A549 (cell line): ENCODE measurements at regions not wholly inside any gene's neighbourhood (a gene's known extent, or its start where the extent isn't known, plus 50 kb on each side); places are given as distances from the start of the nearest gene placed in this dataset.

Source experiments
- ATAC-seq, 2 experiments: fragments of 200-7000 bp in 1 of 2; fragments of >200 bp in 1 of 2; cut with Nextera tagmentation in 1 of 2; cut with Tn5 transposase in 1 of 2; 3 replicates each; pipeline versions ENCODE4 v1.8.0 to v1.9.1; 2018 to 2020; ENCODE audit warnings: mild to moderate bottlenecking in 1 of 2, moderate library complexity in 1 of 2
- CTCF ChIA-PET: fragments of 300-600 bp; sonication (Branson Sonifier 250); formaldehyde crosslinking; extraction: SDS; loops from one replicate; lab custom pipeline; 2021; ENCODE audit warnings: antibody characterized with exemption, inconsistent platforms; lab: Yijun Ruan, JAX
- POLR2A ChIA-PET: fragments of 350-600 bp; formaldehyde crosslinking; extraction: SDS; loops from one replicate; lab custom pipeline; 2021; ENCODE audit warnings: antibody characterized with exemption, inconsistent platforms; lab: Yijun Ruan, JAX
- DNase-seq, 2 experiments: peaks; one replicate each; pipeline versions ENCODE4 v3.0.0 to v3.0.0-alpha.2; 2011 to 2016; ENCODE audit warnings: low read depth in 1 of 2, low spot score in 1 of 2
- FAIRE-seq: peaks from 2 replicates; lab custom pipeline; 2011; peaks lifted over from hg19 to GRCh38; lab: Jason Lieb, UNC
- H3K27ac ChIP-seq, 2 experiments: fragments of >200 bp; sonication (Bioruptor Twin); formaldehyde crosslinking; 3 replicates each; pipeline ENCODE4 v1.5.1; 2016 to 2017
- H3K4me1 ChIP-seq: fragments of >200 bp; sonication (Bioruptor Twin); formaldehyde crosslinking; 3 replicates; pipeline ENCODE4 v1.6.1; 2016
- H3K4me2 ChIP-seq: fragments of >200 bp; sonication (Bioruptor Twin); formaldehyde crosslinking; 3 replicates; pipeline ENCODE4 v1.6.1; 2016
- H3K4me3 ChIP-seq: fragments of >200 bp; sonication (Bioruptor Twin); formaldehyde crosslinking; 3 replicates; pipeline ENCODE4 v1.5.1; 2016
- H3K9me3 ChIP-seq: fragments of >200 bp; sonication (Bioruptor Twin); formaldehyde crosslinking; 3 replicates; pipeline ENCODE4 v1.6.1; 2016
- CBX8 ChIP-seq: fragments of 200-600 bp; sonication (generic); IDR thresholded peaks from 2 replicates; pipeline ENCODE4 v1.6.1; 2016
- CEBPB ChIP-seq, 2 experiments: fragments of >200 bp in 1 of 2; sonication (Bioruptor Twin) in 1 of 2; formaldehyde crosslinking in 1 of 2; IDR thresholded peaks; 2 replicates each; pipeline ENCODE4 v1.6.1; 2012 to 2016
- CHD4 ChIP-seq: fragments of 200-600 bp; sonication (generic); IDR thresholded peaks from 2 replicates; pipeline ENCODE4 v1.6.1; 2016; ENCODE audit warnings: antibody characterized with exemption, mild to moderate bottlenecking, borderline replicate concordance
- EHF ChIP-seq: fragments of 250-450 bp; sonication (Bioruptor Pico); IDR thresholded peaks from 2 replicates; pipeline ENCODE4 v1.5.0; 2020; ENCODE audit warnings: mild to moderate bottlenecking
- EHMT2 ChIP-seq: fragments of 200-600 bp; sonication (generic); IDR thresholded peaks from 2 replicates; pipeline ENCODE4 v1.6.1; 2016; ENCODE audit warnings: antibody characterized with exemption, low read depth, mild to moderate bottlenecking, moderate library complexity
- ESRRA ChIP-seq: fragments of 150-350 bp; IDR thresholded peaks from 2 replicates; pipeline ENCODE4 v1.6.1; 2014; ENCODE audit warnings: mild to moderate bottlenecking, low read length, borderline replicate concordance
- FOSB ChIP-seq: fragments of 250-450 bp; sonication (Bioruptor Pico); IDR thresholded peaks from 2 replicates; pipeline ENCODE4 v1.5.0; 2020; ENCODE audit warnings: mild to moderate bottlenecking, moderate library complexity
- FOXS1 ChIP-seq: fragments of 250-450 bp; sonication (Bioruptor Pico); IDR thresholded peaks from 2 replicates; pipeline ENCODE4 v1.5.0; 2020; ENCODE audit warnings: mild to moderate bottlenecking, moderate library complexity
- GATA3 ChIP-seq: IDR thresholded peaks from 2 replicates; pipeline ENCODE4 v1.6.1; 2012; ENCODE audit warnings: borderline replicate concordance
- HOXA7 ChIP-seq: fragments of 250-450 bp; sonication (Bioruptor Pico); IDR thresholded peaks from 2 replicates; pipeline ENCODE4 v1.5.0; 2020; ENCODE audit warnings: mild to moderate bottlenecking, moderate library complexity
- HOXB5 ChIP-seq: fragments of 250-450 bp; sonication (Bioruptor Pico); IDR thresholded peaks from 2 replicates; pipeline ENCODE4 v1.5.0; 2020; ENCODE audit warnings: mild to moderate bottlenecking, moderate library complexity
- JUN ChIP-seq, 2 experiments: fragments of >200 bp; sonication (Bioruptor Twin); formaldehyde crosslinking; IDR thresholded peaks; 2 replicates in 1 of 2; 3 replicates in 1 of 2; pipeline ENCODE4 v1.6.1; 2016 to 2017
- JUNB ChIP-seq: fragments of >200 bp; sonication (Bioruptor Twin); formaldehyde crosslinking; IDR thresholded peaks from 2 replicates; pipeline ENCODE4 v1.6.1; 2016
- KDM1A ChIP-seq: fragments of 200-600 bp; sonication (generic); IDR thresholded peaks from 2 replicates; pipeline ENCODE4 v1.6.1; 2016; ENCODE audit warnings: low read depth, mild to moderate bottlenecking
- KDM5A ChIP-seq: fragments of 200-600 bp; sonication (generic); IDR thresholded peaks from 2 replicates; pipeline ENCODE4 v1.6.1; 2016; ENCODE audit warnings: antibody characterized with exemption, mild to moderate bottlenecking
- MAZ ChIP-seq: fragments of 150-350 bp; IDR thresholded peaks from 2 replicates; pipeline ENCODE4 v1.6.1; 2014; ENCODE audit warnings: antibody characterized with exemption, low read depth, low read length, borderline replicate concordance
- NR3C1 ChIP-seq: fragments of >200 bp; sonication (Bioruptor Twin); formaldehyde crosslinking; IDR thresholded peaks from 3 replicates; pipeline ENCODE4 v1.6.1; 2017
- POLR2AphosphoS2 ChIP-seq: conservative IDR thresholded peaks from 2 replicates; pipeline ENCODE4 v1.6.1; 2012; ENCODE audit warnings: low read length, improper control_type of control experiment, inconsistent platforms
- RFX5 ChIP-seq: fragments of 450-650 bp; IDR thresholded peaks from 2 replicates; pipeline ENCODE4 v1.7.1; 2014; ENCODE audit warnings: antibody characterized with exemption, mild to moderate bottlenecking, moderate library complexity
- SMC3 ChIP-seq: fragments of >200 bp; sonication (Bioruptor Twin); formaldehyde crosslinking; IDR thresholded peaks from 3 replicates; pipeline ENCODE4 v1.6.1; 2018; ENCODE audit warnings: inconsistent platforms
- TFCP2L1 ChIP-seq: fragments of 250-450 bp; sonication (Bioruptor Pico); IDR thresholded peaks from 2 replicates; pipeline ENCODE4 v1.5.0; 2021; ENCODE audit warnings: mild to moderate bottlenecking
- TP53 ChIP-seq: fragments of 250-450 bp; sonication (Bioruptor Pico); IDR thresholded peaks from 2 replicates; pipeline ENCODE4 v1.5.0; 2021; ENCODE audit warnings: mild to moderate bottlenecking, moderate library complexity
- ZFP36 ChIP-seq: fragments of 450-650 bp; IDR thresholded peaks from 2 replicates; pipeline ENCODE4 v1.6.1; 2014; ENCODE audit warnings: borderline replicate concordance; ENCODE audit not compliant: partially characterized antibody
- WGBS: methylation state at CpG from one replicate; pipeline ENCODE4 v1.1.6; 2017; ENCODE audit errors: missing lambda C conversion rate; 5-methylcytosine and 5-hydroxymethylcytosine counted together
- TF ChIP-seq, protein P1 (sequence below): fragments of 150-350 bp; IDR thresholded peaks from 2 replicates; pipeline ENCODE4 v1.6.1; 2014; ENCODE audit warnings: low read depth, mild to moderate bottlenecking, low read length
- TF ChIP-seq, protein P2 (sequence below): IDR thresholded peaks from 2 replicates; pipeline ENCODE4 v1.6.1; 2012
- TF ChIP-seq, protein P3 (sequence below): fragments of 200-600 bp; sonication (generic); IDR thresholded peaks from 2 replicates; pipeline ENCODE4 v1.6.1; 2016; ENCODE audit warnings: antibody characterized with exemption, mild to moderate bottlenecking, moderate library complexity

DNA sequence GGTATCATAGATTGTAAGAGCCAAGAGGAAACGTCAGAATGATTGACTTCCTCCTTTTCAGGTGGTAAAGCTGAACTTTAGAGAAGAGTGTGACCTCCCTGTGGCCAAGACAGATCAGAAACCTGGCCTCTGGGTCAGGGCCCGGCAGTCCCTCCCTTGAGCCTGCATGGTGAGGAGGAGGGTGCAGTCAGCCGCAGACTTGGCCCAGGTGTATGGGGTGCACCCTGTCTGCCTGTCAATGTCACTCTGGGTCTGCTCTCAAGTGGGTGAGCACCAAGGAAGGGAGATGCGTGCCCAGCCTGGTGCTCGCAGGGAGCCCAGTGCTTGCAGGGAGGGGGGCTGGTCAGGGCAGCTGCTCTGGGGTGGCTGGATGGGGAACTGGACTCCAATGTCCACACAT is 134.4 kb upstream of the SNTG2 start:
- whole genome bisulfite sequencing = 31% methylated on average over 4 of the region's 5 CpGs
- H3K4me3 ChIP-seq = no peak overlapping the region
- FAIRE-seq (no peak), ATAC-seq (no peak), DNase-seq (no peak)
- POLR2A ChIA-PET = no interaction called here
- CTCF ChIA-PET = no interaction called here
- no peaks in the 10 kb centered on the region for H3K4me1 ChIP-seq
- H3K27ac ChIP-seq = no peak overlapping the region
- H3K9me3 ChIP-seq = no peaks in the 10 kb centered on the region
- H3K4me2 ChIP-seq = no peak overlapping the region
- no peak for TF ChIP-seq ZFP36
- TF ChIP-seq HOXB5 (CRISPR knock-in tag) = no peak
- no peak for TF ChIP-seq HOXA7 (CRISPR knock-in tag)
- TF ChIP-seq SMC3 = no peak
- TF ChIP-seq KDM5A = no peak
- TF ChIP-seq FOSB (CRISPR knock-in tag) = no peak
- TF ChIP-seq JUN (IDR thresholded peaks at IDR 0.05) = no peak
- TF ChIP-seq, protein P1, sequence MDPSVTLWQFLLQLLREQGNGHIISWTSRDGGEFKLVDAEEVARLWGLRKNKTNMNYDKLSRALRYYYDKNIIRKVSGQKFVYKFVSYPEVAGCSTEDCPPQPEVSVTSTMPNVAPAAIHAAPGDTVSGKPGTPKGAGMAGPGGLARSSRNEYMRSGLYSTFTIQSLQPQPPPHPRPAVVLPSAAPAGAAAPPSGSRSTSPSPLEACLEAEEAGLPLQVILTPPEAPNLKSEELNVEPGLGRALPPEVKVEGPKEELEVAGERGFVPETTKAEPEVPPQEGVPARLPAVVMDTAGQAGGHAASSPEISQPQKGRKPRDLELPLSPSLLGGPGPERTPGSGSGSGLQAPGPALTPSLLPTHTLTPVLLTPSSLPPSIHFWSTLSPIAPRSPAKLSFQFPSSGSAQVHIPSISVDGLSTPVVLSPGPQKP = no peak
- no peak for TF ChIP-seq RFX5
- no peak for TF ChIP-seq KDM1A
- TF ChIP-seq POLR2AphosphoS2 = no peak
- no peak for TF ChIP-seq JUNB
- TF ChIP-seq NR3C1 = no peak
- TF ChIP-seq CBX8 = no peak
- TF ChIP-seq EHMT2 = no peak
- TF ChIP-seq TP53 (CRISPR knock-in tag) = no peak
- TF ChIP-seq FOXS1 (CRISPR knock-in tag) = no peak
- TF ChIP-seq, all 56 proteins: peak for 0

DNA sequence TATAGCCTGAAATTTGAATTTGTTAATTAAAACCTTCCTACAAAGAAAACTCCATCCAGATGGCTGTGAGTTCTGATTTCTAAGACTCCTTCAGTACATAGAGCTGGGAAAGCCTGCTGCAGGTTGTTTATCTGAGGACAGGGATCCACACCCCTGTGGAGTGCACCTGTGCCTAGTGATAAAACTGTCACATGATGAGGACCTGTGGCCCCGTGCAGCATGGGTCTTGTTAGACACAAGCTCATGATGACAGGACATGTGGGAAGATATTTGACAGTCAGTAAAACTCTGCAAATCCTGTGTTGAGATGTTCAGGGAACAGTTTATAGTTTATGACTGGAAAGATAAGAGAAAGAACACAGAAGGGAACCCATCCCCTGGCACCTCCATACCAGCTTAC is 133.2 kb upstream of the TMEM18 start:
- FAIRE-seq = no peak

More for the DNA sequence above, 133.2 kb upstream of the TMEM18 start:
- H3K9me3 ChIP-seq = no peaks in the 10 kb centered on the region
- no peaks in the 10 kb centered on the region for H3K4me1 ChIP-seq
- DNase-seq (no peak), ATAC-seq (no peak)
- no peak overlapping the region for H3K4me2 ChIP-seq
- ChIA-PET CTCF (no interaction called here), POLR2A (no interaction called here)
- 0% methylated on average over 1 of the region's 1 CpG for WGBS
- H3K27ac ChIP-seq = no peak overlapping the region
- TF ChIP-seq EHF (CRISPR knock-in tag) (no peak), FOSB (CRISPR knock-in tag) (no peak), JUNB (no peak), MAZ (no peak), FOXS1 (CRISPR knock-in tag) (no peak), GATA3 (no peak), TFCP2L1 (CRISPR knock-in tag) (no peak), HOXB5 (CRISPR knock-in tag) (no peak), ESRRA (no peak), CEBPB (IDR thresholded peaks at IDR 0.05) (no peak), CHD4 (no peak)
- TF ChIP-seq, protein P2, sequence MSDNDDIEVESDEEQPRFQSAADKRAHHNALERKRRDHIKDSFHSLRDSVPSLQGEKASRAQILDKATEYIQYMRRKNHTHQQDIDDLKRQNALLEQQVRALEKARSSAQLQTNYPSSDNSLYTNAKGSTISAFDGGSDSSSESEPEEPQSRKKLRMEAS = no peak
- TF ChIP-seq, protein P3, sequence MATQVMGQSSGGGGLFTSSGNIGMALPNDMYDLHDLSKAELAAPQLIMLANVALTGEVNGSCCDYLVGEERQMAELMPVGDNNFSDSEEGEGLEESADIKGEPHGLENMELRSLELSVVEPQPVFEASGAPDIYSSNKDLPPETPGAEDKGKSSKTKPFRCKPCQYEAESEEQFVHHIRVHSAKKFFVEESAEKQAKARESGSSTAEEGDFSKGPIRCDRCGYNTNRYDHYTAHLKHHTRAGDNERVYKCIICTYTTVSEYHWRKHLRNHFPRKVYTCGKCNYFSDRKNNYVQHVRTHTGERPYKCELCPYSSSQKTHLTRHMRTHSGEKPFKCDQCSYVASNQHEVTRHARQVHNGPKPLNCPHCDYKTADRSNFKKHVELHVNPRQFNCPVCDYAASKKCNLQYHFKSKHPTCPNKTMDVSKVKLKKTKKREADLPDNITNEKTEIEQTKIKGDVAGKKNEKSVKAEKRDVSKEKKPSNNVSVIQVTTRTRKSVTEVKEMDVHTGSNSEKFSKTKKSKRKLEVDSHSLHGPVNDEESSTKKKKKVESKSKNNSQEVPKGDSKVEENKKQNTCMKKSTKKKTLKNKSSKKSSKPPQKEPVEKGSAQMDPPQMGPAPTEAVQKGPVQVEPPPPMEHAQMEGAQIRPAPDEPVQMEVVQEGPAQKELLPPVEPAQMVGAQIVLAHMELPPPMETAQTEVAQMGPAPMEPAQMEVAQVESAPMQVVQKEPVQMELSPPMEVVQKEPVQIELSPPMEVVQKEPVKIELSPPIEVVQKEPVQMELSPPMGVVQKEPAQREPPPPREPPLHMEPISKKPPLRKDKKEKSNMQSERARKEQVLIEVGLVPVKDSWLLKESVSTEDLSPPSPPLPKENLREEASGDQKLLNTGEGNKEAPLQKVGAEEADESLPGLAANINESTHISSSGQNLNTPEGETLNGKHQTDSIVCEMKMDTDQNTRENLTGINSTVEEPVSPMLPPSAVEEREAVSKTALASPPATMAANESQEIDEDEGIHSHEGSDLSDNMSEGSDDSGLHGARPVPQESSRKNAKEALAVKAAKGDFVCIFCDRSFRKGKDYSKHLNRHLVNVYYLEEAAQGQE = no peak
- no peak overlapping the region for H3K4me3 ChIP-seq
